Bronchial epithelial cell (primary cell): ENCODE measurements at regions not wholly inside any gene's neighbourhood (a gene's known extent, or its start where the extent isn't known, plus 50 kb on each side); places are given as distances from the start of the nearest gene placed in this dataset.

Experiments used
- DNase-seq: peaks from one replicate; pipeline ENCODE4 v3.0.0-alpha.2; 2010; ENCODE audit warnings: low read depth
- FAIRE-seq: peaks from 2 replicates; lab custom pipeline; 2011; peaks lifted over from hg19 to GRCh38; lab: Jason Lieb, UNC
- H3K27me3 ChIP-seq: 2 replicates; pipeline ENCODE4 v1.5.1; 2011; ENCODE audit warnings: low read length; ENCODE audit not compliant: control insufficient read depth, insufficient read depth
- H3K36me3 ChIP-seq: 2 replicates; pipeline ENCODE4 v1.5.1; 2011; ENCODE audit warnings: low read length; ENCODE audit not compliant: control insufficient read depth, insufficient read depth
- H3K4me3 ChIP-seq: 2 replicates; pipeline ENCODE4 v1.5.1; 2011; ENCODE audit warnings: mild to moderate bottlenecking, low read depth, low read length, control low read depth
- CTCF ChIP-seq: IDR thresholded peaks from 2 replicates; pipeline ENCODE4 v1.5.1; 2011; ENCODE audit warnings: mild to moderate bottlenecking, moderate library complexity, low read length, control low read depth, inconsistent platforms; ENCODE audit not compliant: insufficient read depth, severe bottlenecking

GRCh38 chr16:55044201-55044975 lies 113.7 kb downstream of the IRX5 start:
- Histone ChIP-seq H3K36me3 (no peaks in the 10 kb centered on the region), H3K4me3 (no peak overlapping the region), H3K27me3 (peaks cover 1% of the 10 kb centered on the region)
- TF ChIP-seq CTCF: no peak
- no peak for DNase-seq
- FAIRE-seq: no peak

DNA sequence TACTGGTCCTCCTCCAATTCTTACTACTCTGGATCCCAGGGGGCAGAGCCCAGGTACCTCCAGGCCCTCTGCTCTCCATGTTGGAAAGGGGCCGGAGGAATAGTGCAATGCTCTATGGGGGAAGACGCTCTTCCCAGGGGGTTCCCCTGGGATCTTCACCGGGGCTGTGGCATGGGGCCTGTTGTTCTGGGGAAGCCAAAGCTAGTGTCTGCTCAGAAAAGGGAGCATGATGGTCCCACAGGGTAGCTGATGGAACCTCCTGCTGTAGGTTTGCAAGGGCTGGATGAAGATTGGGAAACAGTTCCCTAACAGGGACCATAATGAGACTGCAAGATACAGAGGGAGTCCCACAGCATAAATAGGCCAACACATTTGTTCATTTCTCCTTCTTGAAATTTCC lies 114.7 kb downstream of the IRX5 start:
- DNase-seq: no peak
- H3K36me3 ChIP-seq: no peaks in the 10 kb centered on the region
- no peak for TF ChIP-seq CTCF
- no peak overlapping the region for H3K4me3 ChIP-seq
- H3K27me3 ChIP-seq: peaks cover 1% of the 10 kb centered on the region
- FAIRE-seq: no peak

- no peak for TF ChIP-seq CTCF
- Histone ChIP-seq H3K4me3 (no peak overlapping the region), H3K36me3 (no peaks in the 10 kb centered on the region), H3K27me3 (peaks cover 1% of the 10 kb centered on the region)
- no peak for FAIRE-seq
- no peak for DNase-seq
Measured at GRCh38 chr16:55045756-55046460, 115.2 kb downstream of the IRX5 start.

DNA sequence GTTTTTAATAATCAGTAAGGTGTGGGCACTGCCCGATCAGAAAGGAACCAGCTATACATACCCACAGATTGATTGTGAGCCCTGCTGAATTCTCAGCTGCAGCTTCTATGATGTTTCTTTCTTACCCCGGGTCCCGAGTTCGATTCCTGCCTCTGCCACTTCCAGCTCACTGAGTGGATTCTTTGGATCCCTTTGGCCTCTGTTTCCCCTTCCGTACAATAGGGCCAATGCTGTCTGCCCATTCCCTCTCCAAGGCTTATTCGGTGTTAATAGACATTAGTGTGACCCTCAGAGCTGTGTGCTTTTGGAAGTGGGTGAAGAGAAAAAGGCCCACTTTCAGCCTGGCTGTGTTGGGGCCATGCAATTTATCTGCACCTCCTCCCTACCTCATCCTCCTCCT lies 115.8 kb downstream of the IRX5 start:
- FAIRE-seq (no peak), DNase-seq (no peak)
- Histone ChIP-seq H3K36me3 (no peaks in the 10 kb centered on the region), H3K27me3 (peaks cover 1% of the 10 kb centered on the region), H3K4me3 (no peak overlapping the region)
- TF ChIP-seq CTCF: no peak

GRCh38 chr16:55046916-55047315 lies 116.3 kb downstream of the IRX5 start:
- DNase-seq: no peak
- peaks cover 1% of the 10 kb centered on the region for H3K27me3 ChIP-seq
- FAIRE-seq: no peak

More at GRCh38 chr16:55046916-55047315, 116.3 kb downstream of the IRX5 start:
- no peak for TF ChIP-seq CTCF
- Histone ChIP-seq H3K4me3 (no peak overlapping the region), H3K36me3 (no peaks in the 10 kb centered on the region)
